WTC11 (cell line): ENCODE measurements at regions not wholly inside any gene's neighbourhood (a gene's known extent, or its start where the extent isn't known, plus 50 kb on each side); places are given as distances from the start of the nearest gene placed in this dataset.

Source experiments
- ATAC-seq: fragments of 200-7000 bp; cut with Tn5 transposase; 2 replicates; pipeline ENCODE4 v1.10.0; 2021; ENCODE audit warnings: mild to moderate bottlenecking, moderate library complexity
- CTCF ChIA-PET: fragments of 300-600 bp; sonication (Branson Sonifier 250); formaldehyde crosslinking; loops from one replicate; lab custom pipeline; 2021; ENCODE audit warnings: antibody characterized with exemption; lab: Charles Lee
- POLR2A ChIA-PET: fragments of 350-600 bp; sonication (Branson Sonifier 250); formaldehyde crosslinking; loops from one replicate; lab custom pipeline; 2021; ENCODE audit warnings: antibody characterized with exemption; lab: Charles Lee
- DNase-seq: peaks from one replicate; pipeline ENCODE4 v3.0.0; 2021; ENCODE audit warnings: low spot score
- H3K27ac Mint-ChIP-seq: 2 replicates; pipeline ENCODE4 v1.8.0; 2021; ENCODE audit warnings: mixed read lengths
- H3K27me3 Mint-ChIP-seq: 2 replicates; pipeline ENCODE4 v1.8.0; 2021; ENCODE audit warnings: low read depth, mild to moderate bottlenecking, moderate library complexity, mixed read lengths
- H3K36me3 Mint-ChIP-seq: 2 replicates; pipeline ENCODE4 v1.8.0; 2021; ENCODE audit warnings: mixed read lengths
- H3K4me1 Mint-ChIP-seq: 2 replicates; pipeline ENCODE4 v1.8.0; 2022; ENCODE audit warnings: mixed read lengths
- H3K4me3 Mint-ChIP-seq: 2 replicates; pipeline ENCODE4 v1.8.0; 2021; ENCODE audit warnings: mild to moderate bottlenecking, moderate library complexity, mixed read lengths
- H3K9me3 Mint-ChIP-seq: 2 replicates; pipeline ENCODE4 v1.8.0; 2021; ENCODE audit warnings: mixed read lengths
- AFF4 ChIP-seq: sonication (generic); formaldehyde crosslinking; IDR thresholded peaks from 2 replicates; pipeline ENCODE4 v1.8.1; 2023; ENCODE audit warnings: mild to moderate bottlenecking, missing genetic modification reagents, borderline replicate concordance
- ATF6 ChIP-seq: sonication (generic); formaldehyde crosslinking; IDR thresholded peaks from 2 replicates; pipeline ENCODE4 v1.8.1; 2023; ENCODE audit warnings: mild to moderate bottlenecking, missing genetic modification reagents
- CBFB ChIP-seq: sonication (generic); formaldehyde crosslinking; IDR thresholded peaks from 2 replicates; pipeline ENCODE4 v1.8.1; 2022; ENCODE audit warnings: mild to moderate bottlenecking, low read depth, missing genetic modification reagents
- E2F4 ChIP-seq: sonication (generic); formaldehyde crosslinking; IDR thresholded peaks from 2 replicates; pipeline ENCODE4 v1.8.1; 2022; ENCODE audit warnings: low read depth, mild to moderate bottlenecking, moderate library complexity, missing genetic modification reagents, borderline replicate concordance
- E2F5 ChIP-seq: sonication (generic); formaldehyde crosslinking; IDR thresholded peaks from 2 replicates; pipeline ENCODE4 v1.8.1; 2022; ENCODE audit warnings: mild to moderate bottlenecking, moderate library complexity, missing genetic modification reagents
- EMX1 ChIP-seq: fragments of 250-450 bp; sonication (Bioruptor Pico); IDR thresholded peaks from 2 replicates; pipeline ENCODE4 v1.8.0; 2021; ENCODE audit warnings: mild to moderate bottlenecking
- FOXP1 ChIP-seq: sonication (generic); formaldehyde crosslinking; IDR thresholded peaks from 2 replicates; pipeline ENCODE4 v1.8.0; 2022; ENCODE audit warnings: missing genetic modification reagents, mild to moderate bottlenecking, moderate library complexity, borderline replicate concordance
- FOXP4 ChIP-seq: sonication (generic); formaldehyde crosslinking; IDR thresholded peaks from 2 replicates; pipeline ENCODE4 v1.8.0; 2022; ENCODE audit warnings: mild to moderate bottlenecking, missing genetic modification reagents
- GTF2I ChIP-seq: fragments of 250-450 bp; sonication (Bioruptor Pico); conservative IDR thresholded peaks from 2 replicates; pipeline ENCODE4 v1.4.0; 2021; ENCODE audit warnings: mild to moderate bottlenecking
- HMGXB4 ChIP-seq: sonication (generic); formaldehyde crosslinking; IDR thresholded peaks from 2 replicates; pipeline ENCODE4 v1.8.1; 2023; ENCODE audit warnings: mild to moderate bottlenecking, moderate library complexity, missing genetic modification reagents
- IRF1 ChIP-seq: sonication (generic); formaldehyde crosslinking; IDR thresholded peaks from 2 replicates; pipeline ENCODE4 v1.8.0; 2023; ENCODE audit warnings: missing genetic modification reagents
- JUN ChIP-seq: sonication (generic); formaldehyde crosslinking; IDR thresholded peaks from 2 replicates; pipeline ENCODE4 v1.8.0; 2023; ENCODE audit warnings: mild to moderate bottlenecking, missing genetic modification reagents
- NFE2L1 ChIP-seq: sonication (generic); formaldehyde crosslinking; IDR thresholded peaks from 2 replicates; pipeline ENCODE4 v1.8.1; 2023; ENCODE audit warnings: missing genetic modification reagents
- NR3C1 ChIP-seq: sonication (generic); formaldehyde crosslinking; conservative IDR thresholded peaks from 2 replicates; pipeline ENCODE4 v1.8.1; 2023; ENCODE audit warnings: low read depth, mild to moderate bottlenecking, missing genetic modification reagents
- PRDM15 ChIP-seq: sonication (generic); formaldehyde crosslinking; IDR thresholded peaks from 2 replicates; pipeline ENCODE4 v1.8.0; 2022; ENCODE audit warnings: missing genetic modification reagents
- RELA ChIP-seq: sonication (generic); formaldehyde crosslinking; IDR thresholded peaks from 2 replicates; pipeline ENCODE4 v1.8.1; 2022; ENCODE audit warnings: missing genetic modification reagents, mild to moderate bottlenecking, borderline replicate concordance
- RORB ChIP-seq: fragments of 250-450 bp; sonication (Bioruptor Pico); IDR thresholded peaks from 2 replicates; pipeline ENCODE4 v1.9.0; 2021; ENCODE audit warnings: mild to moderate bottlenecking
- TEAD4 ChIP-seq: sonication (generic); formaldehyde crosslinking; IDR thresholded peaks from 2 replicates; pipeline ENCODE4 v1.8.0; 2022; ENCODE audit warnings: mild to moderate bottlenecking, missing genetic modification reagents
- ZNF138 ChIP-seq: sonication (generic); formaldehyde crosslinking; conservative IDR thresholded peaks from 2 replicates; pipeline ENCODE4 v1.8.1; 2022; ENCODE audit warnings: mild to moderate bottlenecking, moderate library complexity, missing genetic modification reagents
- ZNF396 ChIP-seq: fragments of 250-450 bp; sonication (Bioruptor Pico); IDR thresholded peaks from 2 replicates; pipeline ENCODE4 v1.8.0; 2021; ENCODE audit warnings: mild to moderate bottlenecking, moderate library complexity, borderline replicate concordance
- ZNF423 ChIP-seq: fragments of 250-450 bp; sonication (Bioruptor Pico); IDR thresholded peaks from 2 replicates; pipeline ENCODE4 v2.1.2; 2022; ENCODE audit warnings: mild to moderate bottlenecking, moderate library complexity

GRCh38 chr1:193590102-193590501, 403.7 kb upstream of the B3GALT2 start:
- Mint-ChIP-seq H3K9me3 (no peaks in the 10 kb centered on the region), H3K27me3 (peaks cover 2% of the 10 kb centered on the region), H3K36me3 (no peaks in the 10 kb centered on the region), H3K27ac (no peak overlapping the region), H3K4me1 (peaks cover 68% of the 10 kb centered on the region), H3K4me3 (no peak overlapping the region)
- no peak for TF ChIP-seq FOXP1 (CRISPR knock-in tag)
- TF ChIP-seq IRF1 (CRISPR knock-in tag), result no peak
- TF ChIP-seq CBFB (CRISPR knock-in tag), result no peak
- no peak for TF ChIP-seq ZNF396 (CRISPR knock-in tag)
- no peak for TF ChIP-seq JUN (CRISPR knock-in tag)
- TF ChIP-seq E2F4 (CRISPR knock-in tag), result no peak
- no peak for TF ChIP-seq NFE2L1
- TF ChIP-seq E2F5, result no peak
- no peak for TF ChIP-seq ATF6 (CRISPR knock-in tag)
- TF ChIP-seq HMGXB4 (CRISPR knock-in tag), result no peak
- TF ChIP-seq GTF2I (CRISPR knock-in tag), result no peak
- no peak for TF ChIP-seq RELA
- no peak for TF ChIP-seq RORB (CRISPR knock-in tag)
- TF ChIP-seq NR3C1 (CRISPR knock-in tag), result no peak
- TF ChIP-seq PRDM15, result no peak
- ATAC-seq (no peak), DNase-seq (no peak)
- CTCF ChIA-PET, result no interaction called here
- POLR2A ChIA-PET, result no interaction called here

GRCh38 chr1:193589597-193590040, 403.2 kb upstream of the B3GALT2 start:
- H3K36me3 Mint-ChIP-seq, result no peaks in the 10 kb centered on the region
- no peak overlapping the region for H3K4me3 Mint-ChIP-seq
- peaks cover 64% of the 10 kb centered on the region for H3K4me1 Mint-ChIP-seq
- DNase-seq (no peak), ATAC-seq (no peak)
- H3K9me3 Mint-ChIP-seq, result no peaks in the 10 kb centered on the region
- CTCF ChIA-PET, result no interaction called here
- no peak overlapping the region for H3K27ac Mint-ChIP-seq
- H3K27me3 Mint-ChIP-seq, result peaks cover 2% of the 10 kb centered on the region
- POLR2A ChIA-PET, result no interaction called here
- TF ChIP-seq EMX1 (no peak), AFF4 (CRISPR knock-in tag) (no peak), FOXP4 (CRISPR knock-in tag) (no peak), TEAD4 (CRISPR knock-in tag) (no peak), ZNF423 (CRISPR knock-in tag) (no peak), ZNF138 (CRISPR knock-in tag) (no peak)
